ENCODE measurements at regions not wholly inside any gene's neighbourhood (a gene's known extent, or its start where the extent isn't known, plus 50 kb on each side); places are given as distances from the start of the nearest gene placed in this dataset.

- FAIRE-seq: no peak
- no peak for DNase-seq (ENCODE audit: low spot score)
Measured at GRCh38 chr9:81268048-81268447, 421.3 kb downstream of the TLE1 start.

DNA sequence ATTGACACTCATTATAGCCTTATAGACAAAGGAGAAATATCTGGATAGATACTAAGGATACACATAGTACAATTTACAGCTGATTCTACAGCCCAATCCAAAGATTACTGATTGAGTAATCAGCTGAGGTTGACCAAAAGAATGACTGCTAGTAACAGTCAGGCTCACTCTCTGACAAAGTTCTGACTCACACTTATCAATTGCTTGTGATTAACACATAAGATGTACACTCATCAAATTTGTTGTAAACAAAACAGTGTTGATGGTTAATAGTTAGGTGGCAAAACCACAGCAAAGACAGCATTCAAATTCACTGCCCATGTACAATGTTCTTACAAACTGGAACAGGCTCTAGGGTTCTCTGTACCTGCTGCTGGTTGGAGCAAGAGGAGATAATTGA is 422.7 kb downstream of the TLE1 start:
- FAIRE-seq (no peak), DNase-seq (ENCODE audit: low spot score) (peak; percentile 27)

DNA sequence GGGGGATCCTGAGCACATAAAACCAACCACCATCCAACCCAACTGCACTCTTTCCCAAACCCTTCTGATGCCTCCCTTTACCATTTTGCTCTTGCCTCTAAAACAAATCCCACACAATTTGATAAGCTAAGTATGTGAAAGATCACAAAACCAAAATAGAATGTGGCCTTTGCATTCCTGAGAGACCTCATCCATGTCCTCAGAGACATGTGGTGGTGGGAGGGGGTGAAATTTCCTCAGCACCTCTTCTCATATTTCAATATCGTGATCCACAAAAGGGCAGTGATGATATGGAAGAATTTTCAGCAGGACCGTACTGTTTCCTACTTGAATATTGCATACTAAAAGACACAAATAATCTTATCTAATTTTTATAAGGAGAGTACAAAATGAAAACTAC is 423.3 kb downstream of the TLE1 start:
- FAIRE-seq (no peak), DNase-seq (ENCODE audit: low spot score) (no peak)

DNA sequence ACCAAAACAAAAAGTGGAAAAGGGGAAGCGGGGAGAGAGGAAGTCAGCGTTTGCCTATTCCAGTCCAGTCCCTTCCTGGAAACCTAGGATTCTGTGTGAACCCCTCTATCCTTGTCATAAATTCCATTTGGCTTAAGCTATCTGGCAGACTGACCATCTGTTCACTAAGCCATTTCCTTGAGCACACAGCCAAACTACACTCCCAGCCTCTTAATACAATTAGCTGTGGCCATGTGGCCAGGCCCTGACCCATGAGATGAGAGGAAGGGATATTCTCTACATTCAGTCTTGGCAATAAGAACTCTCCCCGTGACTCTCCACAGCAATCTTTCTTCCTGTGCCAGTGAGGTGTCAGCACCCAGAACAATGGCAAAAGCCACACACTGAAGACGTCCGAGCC is 424.8 kb downstream of the TLE1 start:
- FAIRE-seq (no peak), DNase-seq (ENCODE audit: low spot score) (no peak)

DNA sequence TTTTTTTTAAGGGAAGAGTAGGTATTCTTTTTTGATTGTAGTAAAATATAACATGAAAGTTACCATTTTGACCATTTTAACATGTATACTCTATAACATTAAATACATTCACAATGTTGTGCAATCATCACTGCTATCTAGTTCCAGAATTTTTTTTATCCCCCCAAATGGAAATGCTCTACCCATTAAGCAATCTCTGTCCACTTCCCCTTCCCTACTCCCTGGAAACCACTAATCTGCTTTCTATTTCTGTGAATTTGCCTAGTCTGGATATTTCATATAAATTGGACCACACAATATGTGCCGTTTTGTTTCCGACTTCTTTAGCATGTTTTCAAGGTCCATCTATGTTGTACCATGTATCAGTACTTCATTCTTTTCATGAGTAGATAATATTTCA is 429.5 kb downstream of the TLE1 start:
- FAIRE-seq (no peak), DNase-seq (ENCODE audit: low spot score) (no peak)

- FAIRE-seq: no peak
- no peak for DNase-seq (ENCODE audit: low spot score)
Measured at GRCh38 chr9:81256368-81256767, 433.0 kb downstream of the TLE1 start.

DNA sequence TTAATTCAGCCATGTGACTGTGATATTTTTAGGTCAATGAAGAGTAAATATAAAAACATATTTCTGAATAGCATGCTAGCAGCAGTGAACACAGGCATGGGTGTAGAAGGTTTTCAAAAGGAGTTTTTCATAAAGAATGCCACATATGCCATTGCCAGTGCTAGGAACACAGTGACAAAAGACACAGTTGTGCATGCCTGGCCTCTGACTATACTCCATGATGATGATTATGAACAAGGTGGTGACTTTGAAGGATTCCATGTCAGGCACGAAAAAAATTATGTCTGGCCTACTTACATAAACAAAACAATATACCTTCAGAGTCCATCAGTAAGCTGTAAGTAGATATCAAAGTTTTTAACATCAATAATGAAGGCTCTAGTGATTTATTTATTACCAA is 438.7 kb downstream of the TLE1 start:
- no peak for FAIRE-seq

DNA sequence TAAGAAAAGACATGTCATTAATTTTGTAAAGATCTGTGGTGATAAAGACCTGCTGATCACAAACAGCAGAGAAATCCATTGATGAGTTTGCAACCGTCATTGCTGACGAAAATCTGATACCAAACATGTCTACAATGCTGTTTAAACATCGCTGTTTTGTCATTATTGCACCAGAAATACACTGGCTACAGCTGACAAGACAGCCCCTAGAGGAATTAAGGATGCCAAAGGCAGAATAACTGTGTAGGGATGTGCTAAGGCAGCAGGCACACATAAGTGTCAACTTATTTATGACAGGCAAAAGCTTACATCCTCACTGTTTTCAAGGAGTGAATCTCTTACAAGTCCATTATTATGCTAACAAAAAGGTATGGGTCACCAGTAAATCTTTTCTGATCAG is 439.3 kb downstream of the TLE1 start:
- DNase-seq (ENCODE audit: low spot score): no peak
- FAIRE-seq: no peak

More for the DNA sequence above, 438.7 kb downstream of the TLE1 start:
- no peak for DNase-seq (ENCODE audit: low spot score)

DNA sequence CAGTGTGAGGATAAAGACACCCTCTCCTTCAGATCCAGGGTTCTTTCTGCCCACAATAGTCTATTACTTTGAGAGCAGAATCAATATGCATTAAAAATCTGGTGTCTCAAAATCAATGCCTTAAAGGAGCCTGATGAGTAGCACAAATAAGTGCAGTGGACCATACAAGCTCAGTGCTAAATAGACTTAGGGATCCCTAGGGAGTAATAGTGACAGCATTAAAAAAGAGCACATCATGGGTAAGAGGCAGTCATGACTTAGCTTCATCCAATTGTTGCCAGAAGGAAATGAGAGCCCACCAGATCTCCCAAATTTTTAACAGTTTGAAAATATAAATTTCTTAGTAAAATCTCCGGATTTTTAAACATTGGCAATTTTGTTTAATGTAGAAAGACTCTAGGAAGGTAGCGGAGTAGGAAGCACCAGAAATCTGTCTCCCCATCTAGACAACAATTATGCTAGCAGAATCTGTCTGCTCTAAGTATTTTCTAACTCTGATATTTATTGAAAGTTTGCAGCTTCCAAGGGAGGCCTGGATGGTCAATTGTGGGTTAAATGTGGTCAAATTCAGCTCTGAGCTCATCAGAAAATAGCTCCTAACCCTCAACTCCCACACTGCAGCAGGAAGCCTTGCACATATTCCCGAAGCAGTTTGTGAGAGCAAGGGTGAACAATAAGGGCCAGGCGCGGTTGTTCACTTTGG is 443.9 kb downstream of the TLE1 start:
- DNase-seq (ENCODE audit: low spot score) (no peak), FAIRE-seq (no peak)

GRCh38 chr9:81244631-81245030 is 444.7 kb downstream of the TLE1 start:
- no peak for FAIRE-seq

DNA sequence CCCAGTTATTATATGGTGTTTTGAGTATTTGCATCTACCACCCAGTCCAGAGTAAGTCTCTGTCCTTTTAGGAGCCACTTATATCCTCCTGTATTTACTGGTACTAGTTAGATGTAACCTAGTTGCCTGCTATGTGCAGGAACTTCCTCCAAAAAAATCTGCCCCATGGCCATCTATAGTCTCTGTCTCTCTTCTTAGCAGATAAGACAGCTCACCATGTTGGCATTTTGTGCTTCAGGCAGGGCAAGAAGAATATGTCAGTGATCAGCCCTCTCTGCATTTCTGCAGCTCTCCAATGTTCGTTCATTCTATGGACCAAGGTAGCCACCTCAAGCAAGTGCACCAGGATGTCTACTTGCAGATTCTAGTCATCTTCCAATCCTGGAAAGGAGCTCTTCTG is 446.5 kb downstream of the TLE1 start:
- DNase-seq (ENCODE audit: low spot score) (no peak), FAIRE-seq (no peak)

More at GRCh38 chr9:81244631-81245030, 444.7 kb downstream of the TLE1 start:
- DNase-seq (ENCODE audit: low spot score): no peak

DNA sequence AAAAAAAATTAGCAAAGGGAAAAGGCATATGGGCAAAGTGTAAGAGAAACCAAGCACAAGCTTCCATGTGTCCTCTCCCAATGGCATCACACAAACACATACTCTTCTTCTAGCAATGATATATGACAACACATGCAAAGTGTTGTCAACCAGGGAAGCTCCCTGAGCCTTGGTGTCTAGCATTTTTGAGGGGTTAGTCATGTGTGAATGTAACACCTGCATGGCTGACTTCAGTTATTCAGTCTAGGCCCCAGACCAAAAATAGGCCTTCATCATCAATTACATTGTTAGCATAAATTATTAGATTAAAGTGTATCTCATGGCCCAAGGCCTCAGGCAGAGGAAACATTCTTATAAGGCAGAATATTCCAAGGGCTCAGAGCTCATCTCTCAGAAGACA is 450.0 kb downstream of the TLE1 start:
- no peak for FAIRE-seq
- no peak for DNase-seq (ENCODE audit: low spot score)

DNA sequence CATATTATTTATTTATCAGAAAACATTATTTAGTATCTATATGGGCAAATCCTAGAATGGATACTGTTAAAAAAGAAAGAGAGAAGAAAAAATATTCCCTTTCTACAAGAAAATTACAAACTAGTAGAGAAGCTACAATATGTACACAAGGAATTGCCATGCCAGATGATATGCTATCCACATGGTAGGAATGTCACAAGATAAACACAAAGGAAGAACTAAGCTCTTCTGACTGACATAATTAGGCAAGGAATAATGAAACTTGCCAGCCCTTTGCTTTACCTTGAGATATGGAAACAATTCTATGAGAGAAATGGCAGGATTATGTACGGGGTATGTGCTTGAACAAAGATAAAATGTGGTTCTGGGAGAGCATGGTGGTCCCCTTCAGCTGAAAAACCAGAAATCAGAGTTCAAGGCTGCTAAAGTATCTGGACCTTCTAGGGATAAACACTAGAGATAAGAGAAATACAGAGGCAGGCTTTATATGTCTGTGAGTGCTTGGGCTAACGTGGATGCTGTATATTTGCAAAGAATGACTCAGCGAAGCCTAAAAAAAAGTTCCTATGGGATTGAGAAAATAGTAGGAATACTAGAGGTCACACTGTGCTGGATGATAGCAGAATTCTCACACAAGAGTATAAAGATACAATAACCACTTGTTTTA is 451.6 kb downstream of the TLE1 start:
- FAIRE-seq: no peak

DNA sequence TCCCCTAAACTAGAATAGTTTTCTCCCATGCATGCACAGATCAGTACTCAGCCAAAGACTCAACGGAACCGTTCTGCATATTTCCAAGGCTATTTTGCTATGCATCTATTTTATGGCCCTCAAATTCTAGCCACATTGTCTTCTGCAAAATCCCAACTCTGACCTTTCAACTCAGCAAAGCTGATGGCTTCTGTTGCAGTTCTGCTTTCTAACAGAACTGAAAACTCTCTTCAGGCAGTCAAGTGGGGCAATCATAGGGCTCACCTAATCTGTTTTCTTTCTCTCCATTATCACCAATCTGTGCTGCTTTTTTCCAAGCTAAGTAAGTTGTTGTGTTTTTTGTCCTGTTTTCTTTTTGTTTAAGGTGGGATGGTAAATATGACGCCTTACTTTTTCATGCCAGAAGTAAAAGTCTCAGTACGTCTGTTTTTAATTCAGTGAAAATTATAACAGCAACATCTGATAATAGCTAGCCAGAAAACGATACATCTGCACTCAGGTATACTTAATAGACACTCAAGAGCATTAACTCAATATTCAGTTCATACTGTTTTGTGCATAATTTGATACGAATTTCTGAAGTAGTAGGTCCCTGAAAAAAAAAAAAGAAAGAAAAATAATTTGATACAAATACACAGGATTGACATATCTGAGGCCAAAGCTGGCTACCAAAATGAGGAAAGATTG is 454.3 kb downstream of the TLE1 start:
- FAIRE-seq (no peak), DNase-seq (ENCODE audit: low spot score) (no peak)

More for the DNA sequence above, 451.6 kb downstream of the TLE1 start:
- no peak for DNase-seq (ENCODE audit: low spot score)

- DNase-seq (ENCODE audit: low spot score): no peak
- peak; percentile 45 for FAIRE-seq
Measured at GRCh38 chr9:81231011-81231410, 458.3 kb downstream of the TLE1 start.

- DNase-seq (ENCODE audit: low spot score) (no peak), FAIRE-seq (no peak)
Measured at GRCh38 chr9:81227507-81228245, 461.7 kb downstream of the TLE1 start.

DNA sequence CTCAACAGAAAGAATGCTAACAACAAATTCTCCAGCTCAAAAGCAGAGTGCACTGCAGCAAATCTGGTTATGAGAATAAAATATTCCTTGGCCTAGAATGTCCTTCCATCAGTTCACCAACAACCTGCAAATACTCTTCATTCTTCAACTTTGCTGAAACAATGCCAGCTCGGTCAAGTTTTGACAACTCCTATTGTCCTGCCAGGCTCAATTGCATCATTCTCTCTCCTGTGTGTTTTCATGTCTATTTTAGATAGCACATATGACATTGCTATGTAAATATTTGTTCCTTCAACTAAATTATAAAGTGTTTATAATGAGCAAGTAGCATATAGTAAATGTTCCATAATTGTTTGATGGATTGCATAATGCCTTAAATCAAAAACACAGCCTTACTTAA is 463.8 kb downstream of the TLE1 start:
- FAIRE-seq: no peak
- no peak for DNase-seq (ENCODE audit: low spot score)

DNA sequence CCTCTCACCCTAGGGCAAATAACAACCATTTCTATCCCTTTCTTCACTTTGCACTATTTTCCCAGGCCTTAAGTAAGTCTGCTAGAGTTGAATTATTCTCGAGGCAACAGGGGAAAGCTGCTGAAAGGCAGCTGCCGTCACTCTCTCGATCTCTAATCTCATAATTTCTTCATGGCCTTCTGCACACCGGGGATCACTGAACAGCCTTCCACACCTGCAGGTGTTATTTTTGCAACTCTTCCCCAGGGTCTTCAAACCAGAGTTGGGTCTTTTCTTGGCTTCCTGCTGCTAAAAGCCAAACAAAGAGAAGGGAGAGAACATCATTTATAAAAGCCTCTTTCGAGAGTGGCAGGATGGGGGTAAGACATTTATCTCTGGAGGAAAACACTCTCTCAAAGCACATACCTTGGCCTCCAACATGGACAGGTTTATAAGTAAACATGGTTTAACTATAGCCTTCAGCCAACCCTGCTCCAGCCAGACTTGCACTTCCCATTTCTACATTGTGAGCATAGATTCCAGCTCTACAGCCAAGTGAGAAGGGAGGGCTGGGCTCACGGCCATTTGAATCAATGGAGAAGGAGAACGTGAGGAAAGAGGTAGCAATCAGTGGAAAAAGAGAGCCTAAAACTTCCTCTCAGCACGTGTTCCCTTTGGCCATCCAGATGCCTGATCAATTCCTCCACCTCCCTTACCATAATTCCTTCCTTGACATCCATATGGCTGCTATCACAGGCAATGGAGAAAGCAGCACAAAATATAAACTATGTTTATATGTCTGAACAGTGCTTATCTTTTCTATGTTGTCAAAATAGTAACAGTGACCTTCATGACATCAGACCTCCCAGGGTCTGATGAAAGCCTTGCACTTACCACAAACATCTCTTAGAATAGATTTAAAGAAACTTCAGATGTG is 464.9 kb downstream of the TLE1 start:
- DNase-seq (ENCODE audit: low spot score): no peak
- no peak for FAIRE-seq

- DNase-seq (ENCODE audit: low spot score): no peak
Measured at GRCh38 chr9:81214975-81215374, 474.4 kb downstream of the TLE1 start.

GRCh38 chr9:81213456-81213855 is 475.9 kb downstream of the TLE1 start:
- FAIRE-seq: no peak
- DNase-seq (ENCODE audit: low spot score): no peak

More at GRCh38 chr9:81214975-81215374, 474.4 kb downstream of the TLE1 start:
- peak; percentile 8 for FAIRE-seq

GRCh38 chr9:81211741-81212140 is 477.6 kb downstream of the TLE1 start:
- DNase-seq (ENCODE audit: low spot score) (no peak), FAIRE-seq (no peak)

All from RCC 7860 (cell line).